ENCODE measurements at regions not wholly inside any gene's neighbourhood (a gene's known extent, or its start where the extent isn't known, plus 50 kb on each side); places are given as distances from the start of the nearest gene placed in this dataset.
A peak's percentile ranks its signal among the peaks of the same experiment; 100 is the strongest.
"Not testable (repeated sequence)": the region's sequence is repeated elsewhere in the genome, so short reads cannot be mapped to it uniquely, and the experiment has no call there.

- DNase-seq, result no peak
Measured at GRCh38 chr5:92222449-92222848, 839.3 kb upstream of the ARRDC3 start.

GRCh38 chr5:92216852-92217251 is 833.7 kb upstream of the ARRDC3 start:
- not testable (repeated sequence) for DNase-seq

GRCh38 chr5:92215116-92215515 is 832.0 kb upstream of the ARRDC3 start:
- DNase-seq, result no peak

- no peak for DNase-seq
Measured at GRCh38 chr5:92208265-92208664, 825.1 kb upstream of the ARRDC3 start.

- DNase-seq, result no peak
Measured at GRCh38 chr5:92207151-92207550, 824.0 kb upstream of the ARRDC3 start.

- DNase-seq, result no peak
Measured at GRCh38 chr5:92206681-92207080, 823.6 kb upstream of the ARRDC3 start.

GRCh38 chr5:92199035-92199434 is 815.9 kb upstream of the ARRDC3 start:
- DNase-seq, result not testable (repeated sequence)

- DNase-seq, result no peak
Measured at GRCh38 chr5:92181656-92182055, 798.5 kb upstream of the ARRDC3 start.

- DNase-seq, result no peak
Measured at GRCh38 chr5:92180391-92180790, 797.3 kb upstream of the ARRDC3 start.

GRCh38 chr5:92179651-92180050 is 796.5 kb upstream of the ARRDC3 start:
- no peak for DNase-seq

- no peak for DNase-seq
Measured at GRCh38 chr5:92177926-92178487, 794.9 kb upstream of the ARRDC3 start.

GRCh38 chr5:92163906-92164305 is 780.8 kb upstream of the ARRDC3 start:
- DNase-seq, result no peak

- DNase-seq, result peak; percentile 0 to 10
Measured at GRCh38 chr5:92147798-92148197, 764.7 kb upstream of the ARRDC3 start.

- DNase-seq, result peak; percentile 27 to 44
Measured at GRCh38 chr5:92147266-92147665, 764.1 kb upstream of the ARRDC3 start.

- no peak for DNase-seq
Measured at GRCh38 chr5:92145852-92146251, 762.7 kb upstream of the ARRDC3 start.

GRCh38 chr5:92144824-92145223 is 761.7 kb upstream of the ARRDC3 start:
- no peak for DNase-seq

- not testable (repeated sequence) for DNase-seq
Measured at GRCh38 chr5:92132294-92132908, 749.3 kb upstream of the ARRDC3 start.

GRCh38 chr5:92126182-92126581 is 743.1 kb upstream of the ARRDC3 start:
- no peak for DNase-seq

GRCh38 chr5:92119110-92119509 is 736.0 kb upstream of the ARRDC3 start:
- DNase-seq, result no peak

- DNase-seq, result no peak
Measured at GRCh38 chr5:92106808-92107207, 723.7 kb upstream of the ARRDC3 start.

- no peak for DNase-seq
Measured at GRCh38 chr5:92104126-92104525, 721.0 kb upstream of the ARRDC3 start.

GRCh38 chr5:92102313-92102712 is 719.2 kb upstream of the ARRDC3 start:
- no peak for DNase-seq

- DNase-seq, result no peak
Measured at GRCh38 chr5:92092239-92092638, 709.1 kb upstream of the ARRDC3 start.

GRCh38 chr5:92086059-92086811 is 703.1 kb upstream of the ARRDC3 start:
- no peak for DNase-seq

All from NCI-H1930 (cell line).